Nephron progenitor cell (in vitro differentiated cells): ENCODE measurements at regions not wholly inside any gene's neighbourhood (a gene's known extent, or its start where the extent isn't known, plus 50 kb on each side); places are given as distances from the start of the nearest gene placed in this dataset.

Experiments used
- DNase-seq: peaks from one replicate; pipeline ENCODE4 v3.0.0; 2021
- H3K27ac Mint-ChIP-seq: 2 replicates; pipeline ENCODE4 v1.8.0; 2021; ENCODE audit warnings: mild to moderate bottlenecking, moderate library complexity, mixed read lengths
- H3K27me3 Mint-ChIP-seq: 2 replicates; pipeline ENCODE4 v1.8.0; 2021; ENCODE audit warnings: mild to moderate bottlenecking, low read depth, mixed read lengths; ENCODE audit not compliant: poor library complexity
- H3K36me3 Mint-ChIP-seq: 2 replicates; pipeline ENCODE4 v1.8.0; 2021; ENCODE audit warnings: low read depth, mixed read lengths
- H3K4me1 Mint-ChIP-seq: 2 replicates; pipeline ENCODE4 v1.8.0; 2021; ENCODE audit warnings: mixed read lengths
- H3K4me3 Mint-ChIP-seq: 2 replicates; pipeline ENCODE4 v1.8.0; 2021; ENCODE audit warnings: mild to moderate bottlenecking, moderate library complexity, mixed read lengths
- H3K9me3 Mint-ChIP-seq: 2 replicates; pipeline ENCODE4 v1.8.0; 2021; ENCODE audit warnings: mild to moderate bottlenecking, moderate library complexity, mixed read lengths
- TF ChIP-seq, protein P1 (sequence below): fragments of 200-600 bp; sonication (generic); IDR thresholded peaks from 2 replicates; pipeline ENCODE4 v1.5.0; 2021; ENCODE audit warnings: antibody characterized with exemption

DNA sequence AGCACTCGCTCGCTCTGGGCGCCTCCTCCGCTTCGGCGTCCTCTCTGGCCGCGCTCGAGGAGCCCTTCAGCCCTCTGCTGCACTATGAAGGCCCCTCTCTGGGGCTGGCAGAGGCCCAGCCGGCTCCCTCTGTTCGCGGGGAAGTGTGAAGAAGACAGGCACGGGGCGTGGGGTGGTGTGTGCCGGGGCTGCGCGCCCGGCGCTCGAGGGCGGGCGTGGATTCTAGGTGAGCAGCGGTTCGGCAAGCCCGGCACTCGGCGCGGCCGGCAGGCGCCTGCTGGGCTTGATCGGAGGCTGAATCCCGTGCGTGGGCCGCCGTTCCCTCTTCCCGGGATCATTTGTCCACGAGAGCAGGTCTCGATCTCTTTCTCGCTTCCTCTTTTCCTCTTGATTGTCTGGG lies 153.0 kb downstream of the SLC35B3 start:
- TF ChIP-seq, protein P1, sequence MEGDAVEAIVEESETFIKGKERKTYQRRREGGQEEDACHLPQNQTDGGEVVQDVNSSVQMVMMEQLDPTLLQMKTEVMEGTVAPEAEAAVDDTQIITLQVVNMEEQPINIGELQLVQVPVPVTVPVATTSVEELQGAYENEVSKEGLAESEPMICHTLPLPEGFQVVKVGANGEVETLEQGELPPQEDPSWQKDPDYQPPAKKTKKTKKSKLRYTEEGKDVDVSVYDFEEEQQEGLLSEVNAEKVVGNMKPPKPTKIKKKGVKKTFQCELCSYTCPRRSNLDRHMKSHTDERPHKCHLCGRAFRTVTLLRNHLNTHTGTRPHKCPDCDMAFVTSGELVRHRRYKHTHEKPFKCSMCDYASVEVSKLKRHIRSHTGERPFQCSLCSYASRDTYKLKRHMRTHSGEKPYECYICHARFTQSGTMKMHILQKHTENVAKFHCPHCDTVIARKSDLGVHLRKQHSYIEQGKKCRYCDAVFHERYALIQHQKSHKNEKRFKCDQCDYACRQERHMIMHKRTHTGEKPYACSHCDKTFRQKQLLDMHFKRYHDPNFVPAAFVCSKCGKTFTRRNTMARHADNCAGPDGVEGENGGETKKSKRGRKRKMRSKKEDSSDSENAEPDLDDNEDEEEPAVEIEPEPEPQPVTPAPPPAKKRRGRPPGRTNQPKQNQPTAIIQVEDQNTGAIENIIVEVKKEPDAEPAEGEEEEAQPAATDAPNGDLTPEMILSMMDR = no peak
- Mint-ChIP-seq H3K9me3 (peaks cover 13% of the 10 kb centered on the region), H3K36me3 (no peaks in the 10 kb centered on the region), H3K27me3 (peaks cover 4% of the 10 kb centered on the region), H3K4me3 (no peak overlapping the region), H3K4me1 (peaks cover 38% of the 10 kb centered on the region), H3K27ac (peak overlapping the region; percentile 85)
- DNase-seq = no peak

DNA sequence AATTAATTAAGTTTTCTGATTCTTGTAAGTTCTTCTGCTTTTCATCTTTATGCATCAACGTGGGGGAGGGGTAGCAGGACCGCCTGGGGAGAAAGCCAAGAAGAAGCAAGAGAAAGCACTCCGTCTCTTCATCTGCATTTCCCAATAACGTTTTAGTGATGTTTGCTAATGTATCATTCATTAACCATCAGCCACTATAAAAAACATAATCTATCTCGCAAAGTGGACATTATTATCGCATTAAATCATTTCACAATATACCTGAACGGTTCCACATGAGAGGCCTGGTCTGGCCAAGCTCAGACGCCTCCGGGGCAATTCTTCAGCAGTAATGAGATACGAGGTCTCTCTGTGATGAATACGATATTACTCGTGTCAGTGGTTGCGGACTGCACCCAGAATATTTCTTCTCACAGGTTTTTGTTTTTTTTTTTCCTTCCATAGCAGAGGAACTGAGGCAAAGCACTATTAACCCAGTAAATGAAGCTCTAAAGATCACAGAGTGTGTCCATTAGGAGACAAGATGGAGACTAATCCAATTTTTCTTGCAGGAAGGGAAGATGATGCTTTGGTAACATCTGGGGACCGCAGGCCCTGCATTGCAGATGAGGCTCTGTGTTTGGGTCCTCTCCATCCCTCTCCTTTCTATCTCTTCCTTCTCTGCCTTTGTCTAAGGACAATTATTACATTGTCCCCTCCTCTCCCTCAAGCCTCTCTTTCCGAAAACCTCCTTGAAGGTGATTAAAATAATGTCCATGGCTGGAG lies 156.1 kb downstream of the SLC35B3 start:
- H3K4me3 Mint-ChIP-seq = no peak overlapping the region
- TF ChIP-seq, protein P1 = no peak
- no peaks in the 10 kb centered on the region for H3K36me3 Mint-ChIP-seq
- peaks cover 38% of the 10 kb centered on the region for H3K4me1 Mint-ChIP-seq
- peaks cover 4% of the 10 kb centered on the region for H3K27me3 Mint-ChIP-seq
- no peak for DNase-seq
- H3K9me3 Mint-ChIP-seq = peaks cover 13% of the 10 kb centered on the region
- H3K27ac Mint-ChIP-seq = no peak overlapping the region

DNA sequence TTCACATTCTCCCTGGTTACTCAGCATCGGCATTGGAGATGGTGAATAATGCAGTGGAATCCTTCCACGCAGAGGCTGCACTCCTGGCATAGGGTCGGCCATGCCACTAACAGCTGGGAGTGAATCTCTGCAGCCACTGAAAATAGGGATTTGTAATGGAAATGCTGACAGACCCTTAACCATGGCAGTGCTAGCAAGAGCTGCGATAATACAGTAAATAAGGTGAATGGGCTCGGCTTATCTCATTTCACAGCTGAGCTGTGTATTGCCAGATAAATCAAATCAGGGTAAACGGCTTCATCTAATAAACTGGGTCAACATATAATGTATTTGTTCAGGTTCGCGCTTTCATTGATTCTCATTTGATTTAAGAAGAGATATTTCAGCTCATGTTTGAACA lies 156.8 kb downstream of the SLC35B3 start:
- Mint-ChIP-seq H3K36me3 (no peaks in the 10 kb centered on the region), H3K27ac (no peak overlapping the region), H3K27me3 (peaks cover 4% of the 10 kb centered on the region), H3K4me1 (peaks cover 37% of the 10 kb centered on the region), H3K9me3 (peaks cover 11% of the 10 kb centered on the region), H3K4me3 (no peak overlapping the region)
- TF ChIP-seq, protein P1 = no peak
- no peak for DNase-seq

DNA sequence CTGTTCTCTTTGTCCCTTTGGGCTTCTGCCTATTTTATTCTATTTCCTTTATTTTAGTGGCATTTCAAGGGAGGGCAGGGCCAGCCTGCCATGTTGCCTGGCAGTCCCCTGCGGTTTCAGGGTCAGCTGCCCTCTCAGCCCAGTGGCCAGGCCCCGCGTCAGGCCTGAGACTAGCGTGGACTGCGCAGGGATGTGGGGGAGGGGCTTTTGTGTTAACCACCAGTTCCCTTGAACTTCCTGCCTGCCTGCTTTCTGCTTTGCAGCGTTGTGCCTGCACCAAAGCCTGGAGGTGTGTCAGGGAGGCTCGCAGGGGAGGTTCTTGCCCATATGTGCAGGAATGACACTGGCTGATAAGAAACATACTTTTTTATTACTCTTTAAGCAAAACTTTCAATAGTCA lies 157.6 kb downstream of the SLC35B3 start:
- Mint-ChIP-seq H3K27me3 (peaks cover 4% of the 10 kb centered on the region), H3K27ac (peak overlapping the region; percentile 10), H3K9me3 (peaks cover 3% of the 10 kb centered on the region), H3K4me1 (peaks cover 39% of the 10 kb centered on the region), H3K36me3 (no peaks in the 10 kb centered on the region), H3K4me3 (no peak overlapping the region)
- TF ChIP-seq, protein P1 = no peak
- DNase-seq = peak; percentile 23

DNA sequence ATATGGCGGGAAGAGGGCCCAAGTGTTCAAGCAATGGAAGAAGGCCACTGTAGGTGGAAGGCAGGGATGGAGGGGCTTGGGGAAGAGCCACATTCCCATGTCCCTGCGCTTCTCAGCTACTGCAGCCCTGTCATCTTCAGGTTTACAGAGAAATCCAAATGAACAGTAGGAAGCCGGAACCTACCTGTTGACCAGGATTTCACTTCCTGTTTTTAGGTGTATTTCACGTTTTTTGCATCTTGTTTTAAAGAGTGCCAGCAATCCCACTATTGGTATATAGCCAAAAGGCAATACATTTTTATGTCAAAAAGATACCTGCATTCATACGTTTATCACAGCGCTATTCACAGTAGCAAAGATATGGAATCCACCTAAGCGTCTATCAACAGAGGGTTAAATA lies 159.2 kb downstream of the SLC35B3 start:
- no peak overlapping the region for H3K4me3 Mint-ChIP-seq
- no peaks in the 10 kb centered on the region for H3K36me3 Mint-ChIP-seq
- peaks cover 45% of the 10 kb centered on the region for H3K4me1 Mint-ChIP-seq
- peaks cover 2% of the 10 kb centered on the region for H3K9me3 Mint-ChIP-seq
- H3K27me3 Mint-ChIP-seq = peaks cover 4% of the 10 kb centered on the region
- TF ChIP-seq, protein P1 = no peak
- no peak for DNase-seq
- no peak overlapping the region for H3K27ac Mint-ChIP-seq

DNA sequence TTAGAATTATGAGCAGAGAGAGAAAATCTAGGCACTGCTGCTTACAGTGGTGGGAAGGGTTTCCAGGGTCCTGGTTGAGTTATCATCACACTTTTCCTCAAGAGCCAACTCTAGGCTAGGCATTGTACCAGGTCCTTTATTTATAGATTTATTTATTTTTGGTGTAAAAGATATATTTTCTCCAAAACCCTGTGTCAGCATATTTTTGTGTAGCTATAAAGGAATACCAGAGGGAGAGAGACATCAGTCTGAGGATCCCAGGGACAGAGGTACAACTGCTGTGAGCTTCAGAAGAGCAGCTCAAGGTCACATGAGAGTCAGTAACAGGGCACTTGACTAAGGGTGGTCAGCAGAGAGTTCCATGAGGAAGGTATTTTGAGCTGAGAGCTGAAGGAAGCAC lies 159.7 kb downstream of the SLC35B3 start:
- TF ChIP-seq, protein P1 = no peak
- DNase-seq = no peak
- H3K4me1 Mint-ChIP-seq = peaks cover 45% of the 10 kb centered on the region
- H3K27me3 Mint-ChIP-seq = peaks cover 4% of the 10 kb centered on the region
- H3K36me3 Mint-ChIP-seq = no peaks in the 10 kb centered on the region
- no peak overlapping the region for H3K4me3 Mint-ChIP-seq
- H3K27ac Mint-ChIP-seq = no peak overlapping the region
- H3K9me3 Mint-ChIP-seq = peaks cover 7% of the 10 kb centered on the region
